ENCODE measurements at regions not wholly inside any gene's neighbourhood (a gene's known extent, or its start where the extent isn't known, plus 50 kb on each side); places are given as distances from the start of the nearest gene placed in this dataset.

DNA sequence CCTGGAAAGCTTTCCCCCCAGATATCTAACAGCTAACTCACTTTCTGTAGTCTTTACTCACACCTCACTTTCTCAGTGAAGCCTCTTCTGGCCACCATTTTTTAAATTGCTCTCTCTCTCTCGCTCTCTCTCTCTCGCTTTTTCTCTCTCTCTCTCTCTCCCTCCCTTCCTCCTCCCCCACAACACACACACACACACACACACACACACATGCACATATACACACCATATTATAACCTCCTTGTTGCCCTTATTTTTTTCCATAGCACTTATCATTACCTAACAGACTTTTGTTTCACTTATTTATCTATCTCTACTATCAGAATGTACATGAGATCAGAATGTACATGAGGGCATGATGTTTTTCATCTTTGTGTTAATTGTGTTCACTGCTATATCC is 156.8 kb downstream of the DUSP6 start:
- TF ChIP-seq, protein P1, sequence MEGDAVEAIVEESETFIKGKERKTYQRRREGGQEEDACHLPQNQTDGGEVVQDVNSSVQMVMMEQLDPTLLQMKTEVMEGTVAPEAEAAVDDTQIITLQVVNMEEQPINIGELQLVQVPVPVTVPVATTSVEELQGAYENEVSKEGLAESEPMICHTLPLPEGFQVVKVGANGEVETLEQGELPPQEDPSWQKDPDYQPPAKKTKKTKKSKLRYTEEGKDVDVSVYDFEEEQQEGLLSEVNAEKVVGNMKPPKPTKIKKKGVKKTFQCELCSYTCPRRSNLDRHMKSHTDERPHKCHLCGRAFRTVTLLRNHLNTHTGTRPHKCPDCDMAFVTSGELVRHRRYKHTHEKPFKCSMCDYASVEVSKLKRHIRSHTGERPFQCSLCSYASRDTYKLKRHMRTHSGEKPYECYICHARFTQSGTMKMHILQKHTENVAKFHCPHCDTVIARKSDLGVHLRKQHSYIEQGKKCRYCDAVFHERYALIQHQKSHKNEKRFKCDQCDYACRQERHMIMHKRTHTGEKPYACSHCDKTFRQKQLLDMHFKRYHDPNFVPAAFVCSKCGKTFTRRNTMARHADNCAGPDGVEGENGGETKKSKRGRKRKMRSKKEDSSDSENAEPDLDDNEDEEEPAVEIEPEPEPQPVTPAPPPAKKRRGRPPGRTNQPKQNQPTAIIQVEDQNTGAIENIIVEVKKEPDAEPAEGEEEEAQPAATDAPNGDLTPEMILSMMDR (IDR thresholded peaks at IDR 0.05), result no peak
- TF ChIP-seq POLR2A (IDR thresholded peaks at IDR 0.05), result no peak
